Esophagus squamous epithelium (tissue), 4 donors: ENCODE measurements at regions not wholly inside any gene's neighbourhood (a gene's known extent, or its start where the extent isn't known, plus 50 kb on each side); places are given as distances from the start of the nearest gene placed in this dataset.

ENCODE experiments used
- POLR2A ChIP-seq, 4 donors: fragments of 450-650 bp; IDR thresholded peaks; one replicate each; pipeline ENCODE4 v1.6.1; 2017; ENCODE audit warnings: antibody characterized with exemption in 4 of 4, mild to moderate bottlenecking in 4 of 4, moderate library complexity in 3 of 4
- TF ChIP-seq, protein P1 (sequence below), 6 experiments: fragments of 450-650 bp in 4 of 6; fragments of 200-600 bp in 2 of 6; sonication (generic) in 2 of 6; IDR thresholded peaks; one replicate each; pipeline ENCODE4 v1.5.1; 2016 to 2019; ENCODE audit warnings: antibody characterized with exemption in 6 of 6, mild to moderate bottlenecking in 4 of 6, moderate library complexity in 4 of 6

DNA sequence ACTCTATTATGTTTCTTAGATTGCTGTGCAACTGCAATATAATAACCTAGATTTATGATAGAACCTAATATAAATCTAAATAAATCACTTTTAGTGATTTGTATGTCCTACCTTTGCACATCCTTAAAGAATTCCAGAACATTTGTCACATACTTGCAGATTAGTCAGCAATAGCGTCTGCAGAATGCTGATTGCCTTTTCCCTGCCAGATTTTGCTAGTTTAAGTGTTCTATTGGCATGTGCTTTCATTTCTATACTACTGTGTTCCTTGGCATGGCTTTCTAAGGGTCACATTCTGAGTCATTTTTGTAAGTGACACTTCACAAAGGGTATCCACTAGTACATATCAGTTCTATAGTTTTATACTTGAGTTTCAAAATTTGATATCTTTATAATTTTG, 303.1 kb upstream of the GIMD1 start:
- TF ChIP-seq, protein P1, sequence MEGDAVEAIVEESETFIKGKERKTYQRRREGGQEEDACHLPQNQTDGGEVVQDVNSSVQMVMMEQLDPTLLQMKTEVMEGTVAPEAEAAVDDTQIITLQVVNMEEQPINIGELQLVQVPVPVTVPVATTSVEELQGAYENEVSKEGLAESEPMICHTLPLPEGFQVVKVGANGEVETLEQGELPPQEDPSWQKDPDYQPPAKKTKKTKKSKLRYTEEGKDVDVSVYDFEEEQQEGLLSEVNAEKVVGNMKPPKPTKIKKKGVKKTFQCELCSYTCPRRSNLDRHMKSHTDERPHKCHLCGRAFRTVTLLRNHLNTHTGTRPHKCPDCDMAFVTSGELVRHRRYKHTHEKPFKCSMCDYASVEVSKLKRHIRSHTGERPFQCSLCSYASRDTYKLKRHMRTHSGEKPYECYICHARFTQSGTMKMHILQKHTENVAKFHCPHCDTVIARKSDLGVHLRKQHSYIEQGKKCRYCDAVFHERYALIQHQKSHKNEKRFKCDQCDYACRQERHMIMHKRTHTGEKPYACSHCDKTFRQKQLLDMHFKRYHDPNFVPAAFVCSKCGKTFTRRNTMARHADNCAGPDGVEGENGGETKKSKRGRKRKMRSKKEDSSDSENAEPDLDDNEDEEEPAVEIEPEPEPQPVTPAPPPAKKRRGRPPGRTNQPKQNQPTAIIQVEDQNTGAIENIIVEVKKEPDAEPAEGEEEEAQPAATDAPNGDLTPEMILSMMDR (IDR thresholded peaks at IDR 0.05), result no peak
- no peak for TF ChIP-seq POLR2A (IDR thresholded peaks at IDR 0.05)
